Stimulated activated naive CD4-positive, alpha-beta T cell (primary cell): ENCODE measurements at regions not wholly inside any gene's neighbourhood (a gene's known extent, or its start where the extent isn't known, plus 50 kb on each side); places are given as distances from the start of the nearest gene placed in this dataset.

Source experiments
- DNase-seq, 6 experiments: peaks; one replicate each; lab custom pipeline; 2025; lab: John Stamatoyannopoulos, UW

DNA sequence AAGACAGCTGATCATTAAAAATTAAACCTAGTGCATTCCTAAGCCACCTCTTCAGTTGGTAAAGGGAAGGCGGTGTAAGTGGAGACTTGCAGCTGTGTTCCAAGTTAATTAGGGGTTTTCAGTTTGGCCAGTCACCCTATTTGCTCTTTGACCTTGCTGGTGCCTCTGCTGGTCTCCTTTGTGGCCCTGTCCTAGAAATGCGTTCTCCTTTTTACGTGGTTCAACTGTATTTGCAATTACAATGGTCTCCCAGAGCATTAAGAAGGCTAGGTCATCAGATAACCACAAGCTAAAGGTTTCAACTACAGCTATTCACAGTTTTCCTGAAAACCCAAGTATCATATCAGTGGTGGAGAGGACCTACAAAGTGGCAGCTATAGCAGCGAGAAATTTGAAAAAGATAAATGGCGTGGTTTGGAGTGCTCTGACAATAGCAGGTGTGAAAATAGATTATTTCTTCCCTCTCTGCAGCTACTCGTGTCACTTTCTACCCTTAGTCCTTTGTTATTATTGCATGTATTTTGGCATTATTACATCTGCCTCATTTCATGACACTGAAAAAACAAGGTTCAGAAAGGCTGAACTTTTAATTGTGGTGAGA, 203.5 kb upstream of the TBC1D5 start:
- no peak for DNase-seq

DNA sequence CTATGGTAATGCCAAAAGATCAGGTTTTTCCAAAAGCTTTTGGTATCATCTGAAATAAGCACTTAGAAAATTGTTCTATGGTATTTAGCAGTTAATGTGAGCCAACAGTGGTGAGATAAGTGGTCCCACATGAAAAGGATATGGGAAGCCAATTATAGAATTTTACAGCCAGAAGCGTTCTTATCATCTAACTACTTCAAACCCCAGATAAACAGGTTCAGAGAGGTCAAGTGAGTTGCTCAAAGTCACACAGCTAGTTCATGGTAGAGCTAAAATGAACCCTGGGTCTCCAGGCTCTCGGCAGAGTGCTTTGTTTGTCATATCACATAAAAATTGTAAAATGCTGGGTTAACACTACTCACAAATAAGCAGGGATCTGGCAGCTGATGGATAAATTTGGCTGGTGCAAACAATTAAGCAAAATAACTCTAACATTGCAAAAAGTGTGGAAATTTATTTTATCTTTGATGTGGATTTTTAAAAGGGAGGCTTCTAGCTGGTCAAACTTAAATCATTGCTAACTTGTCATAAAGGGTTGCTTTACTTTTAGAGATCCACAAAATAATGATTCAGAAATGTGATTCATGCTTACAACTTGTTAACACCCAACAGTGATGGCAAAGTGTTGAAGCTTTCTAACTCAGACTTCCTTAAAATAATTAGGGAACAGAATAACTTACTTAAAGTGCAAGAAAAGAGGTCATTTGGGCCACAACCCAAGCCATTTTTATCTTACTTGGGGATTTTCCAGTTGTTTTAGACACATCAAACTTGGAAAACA, 202.8 kb upstream of the TBC1D5 start:
- no peak for DNase-seq

DNA sequence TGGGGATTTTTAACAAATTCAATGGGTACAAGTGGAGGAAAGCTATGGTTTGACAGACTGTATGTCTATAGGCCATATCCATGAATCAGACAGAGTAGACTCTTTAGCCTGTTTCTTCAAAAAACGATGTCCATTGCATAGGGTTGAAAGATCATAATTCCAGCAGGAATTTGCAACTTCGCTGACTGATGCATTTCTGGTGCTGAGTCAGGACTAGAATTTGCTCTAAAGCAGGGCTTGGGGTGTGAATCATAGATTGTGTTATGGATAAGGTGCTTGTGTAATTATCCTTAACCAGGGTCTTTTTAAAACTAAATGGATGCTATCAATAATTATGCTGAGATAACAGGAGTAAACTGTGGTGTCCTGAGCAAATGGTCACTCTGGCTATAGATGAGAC, 200.4 kb upstream of the TBC1D5 start:
- no peak for DNase-seq

DNA sequence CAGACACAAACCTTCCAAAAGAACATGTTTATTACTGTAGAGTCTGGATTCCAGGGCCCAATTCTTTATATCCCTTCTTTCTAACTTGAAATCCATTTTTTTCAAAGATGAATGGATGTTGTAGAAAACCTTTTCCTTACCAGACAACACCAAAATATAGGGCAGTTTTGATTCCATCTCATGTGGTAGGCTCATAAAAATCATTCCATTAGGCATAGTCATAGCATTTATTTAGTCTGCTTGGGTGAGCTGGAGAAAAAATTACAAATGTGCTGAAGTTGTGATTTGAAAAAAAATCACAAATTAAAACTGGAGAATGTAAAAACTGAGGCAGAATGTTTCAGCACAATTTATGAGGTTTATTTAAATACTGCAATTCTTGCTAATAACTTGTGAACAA, 199.3 kb upstream of the TBC1D5 start:
- DNase-seq = no peak

DNA sequence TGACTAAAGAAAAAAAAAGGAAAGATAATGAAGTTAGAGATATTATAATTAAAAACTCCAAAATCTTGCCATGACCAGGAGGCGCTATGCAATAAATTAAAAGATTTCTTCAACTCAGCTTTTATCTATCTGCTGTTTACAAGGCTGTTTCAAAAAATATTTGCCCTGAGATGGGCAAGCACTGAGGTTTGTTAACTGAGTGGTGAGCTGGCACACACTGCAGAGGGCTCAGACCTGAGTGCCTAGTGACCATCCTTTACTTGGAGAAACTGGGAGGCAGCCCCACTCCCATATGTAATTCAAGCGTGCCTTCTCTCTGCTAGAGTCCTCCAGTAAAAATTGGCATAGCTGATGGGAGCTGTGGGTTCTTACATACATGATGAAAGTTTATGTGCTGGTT, 198.7 kb upstream of the TBC1D5 start:
- no peak for DNase-seq

DNA sequence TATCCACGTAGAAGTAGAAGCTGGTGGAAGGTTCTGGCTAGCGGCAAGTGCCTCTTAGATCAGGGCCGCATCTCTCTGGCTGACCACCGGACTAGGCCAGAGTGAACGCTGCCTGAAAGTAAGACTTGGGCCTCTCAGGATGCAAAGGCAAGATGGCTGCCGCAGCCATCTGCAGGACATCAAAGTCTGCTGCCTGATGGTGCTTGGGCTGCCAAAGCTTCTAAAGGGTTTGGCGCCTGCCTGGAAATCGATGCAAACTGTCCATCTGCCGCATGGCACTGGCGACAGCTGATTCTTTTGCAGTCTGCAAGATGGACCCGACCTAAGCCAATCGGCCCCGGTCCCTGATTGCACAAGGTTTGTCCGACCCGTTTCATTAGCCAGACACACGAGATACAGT, 196.7 kb upstream of the TBC1D5 start:
- no peak for DNase-seq

DNA sequence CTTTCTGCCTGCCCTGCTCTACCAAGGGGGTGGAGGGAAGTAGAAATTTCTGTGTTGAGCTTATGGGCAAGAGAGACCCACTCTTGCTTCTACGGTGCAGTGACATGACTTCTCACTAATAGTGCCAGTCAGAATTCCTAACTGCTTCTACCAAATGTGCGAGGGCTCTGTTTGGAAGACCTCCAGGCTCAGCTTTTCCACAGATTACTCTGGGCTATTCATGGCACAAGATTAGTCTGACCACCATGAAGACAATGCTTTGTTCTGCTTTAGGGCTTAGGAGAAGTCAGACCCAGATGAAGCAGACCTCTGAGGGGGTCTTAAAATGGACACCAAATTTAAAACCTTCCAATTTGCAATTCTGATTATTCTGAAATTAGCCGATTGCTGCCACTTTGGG, 195.9 kb upstream of the TBC1D5 start:
- DNase-seq = no peak

DNA sequence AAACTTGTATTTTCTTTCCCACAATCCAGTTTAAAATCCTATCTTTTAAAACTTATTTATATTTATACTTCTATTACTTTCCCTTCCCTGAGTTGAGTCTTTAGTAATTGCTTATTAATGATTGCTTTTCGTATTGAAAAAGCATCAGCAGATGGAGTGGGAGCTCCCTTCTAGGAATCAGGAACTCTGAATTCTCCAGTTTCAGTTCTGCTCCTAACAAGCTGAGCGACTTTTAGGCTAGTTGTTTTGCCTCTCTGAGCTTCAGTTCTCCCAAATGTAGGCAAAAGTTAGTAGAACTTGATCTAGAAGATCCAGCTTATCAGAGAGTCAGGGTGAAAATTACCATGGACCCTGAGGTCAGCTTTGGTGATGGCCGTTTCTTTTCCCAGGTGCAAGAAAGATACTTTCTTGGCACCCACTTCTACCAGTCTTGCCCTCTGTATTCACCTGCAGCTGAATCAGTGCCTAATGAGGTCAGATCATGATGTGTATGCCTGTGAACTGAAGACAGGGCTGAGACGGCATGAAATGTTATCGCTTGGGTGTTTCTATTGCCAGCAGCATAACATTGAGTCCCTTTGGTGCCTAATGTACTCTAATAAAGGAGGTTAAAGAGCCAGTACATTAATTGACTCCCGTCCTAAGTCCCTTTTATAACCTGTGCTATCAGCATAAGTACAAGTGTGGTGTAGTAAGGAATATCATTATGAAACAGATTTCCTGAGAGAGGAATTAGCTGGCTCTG, 194.5 kb upstream of the TBC1D5 start:
- no peak for DNase-seq

DNA sequence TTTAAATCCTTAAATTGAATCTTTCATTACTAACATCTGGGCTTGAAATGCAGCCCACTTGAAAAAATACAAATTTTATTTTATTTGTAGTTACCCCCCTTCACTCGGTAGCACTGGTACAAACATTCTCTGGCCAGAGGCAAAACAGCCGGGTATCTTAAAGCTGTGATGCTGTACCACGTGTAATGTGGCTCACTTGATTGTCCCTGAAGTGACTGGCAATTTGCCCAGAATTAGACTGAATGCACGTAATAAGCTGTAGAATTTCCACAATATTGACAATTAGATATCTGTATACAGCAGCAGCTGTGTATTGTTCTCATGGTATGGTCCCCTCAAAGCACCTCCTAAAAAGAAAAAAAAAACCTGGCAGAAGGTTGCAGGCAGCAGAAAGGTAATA, 192.8 kb upstream of the TBC1D5 start:
- DNase-seq = no peak

DNA sequence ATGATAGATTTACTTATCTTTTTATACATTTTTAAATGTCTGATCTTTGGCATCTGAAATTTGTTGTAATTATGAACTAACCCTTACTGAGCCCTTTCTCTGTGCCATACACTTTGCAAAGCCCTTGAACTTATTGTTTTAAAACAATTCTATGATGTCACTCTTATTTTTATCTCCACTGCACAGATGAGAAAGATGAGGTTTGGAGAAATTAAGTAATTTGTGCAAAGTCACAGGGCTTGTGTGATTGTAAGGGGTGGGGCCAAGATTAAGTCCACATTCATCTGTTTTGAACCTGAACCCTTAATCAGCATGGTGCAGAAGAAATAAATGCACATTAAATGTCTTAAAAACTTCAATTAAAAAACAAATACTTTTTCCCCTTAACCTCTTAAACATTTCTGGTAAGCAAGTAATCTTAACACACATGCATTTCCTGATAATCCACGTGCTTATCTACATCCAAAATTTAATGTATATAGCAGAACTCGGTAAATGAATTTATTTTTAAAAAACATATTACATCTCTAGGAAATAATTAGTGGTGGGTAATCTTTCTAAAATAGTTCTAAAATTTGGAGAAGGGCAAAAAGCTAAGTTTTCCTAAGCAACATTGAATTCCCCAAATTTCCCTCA, 189.8 kb upstream of the TBC1D5 start:
- no peak for DNase-seq

DNA sequence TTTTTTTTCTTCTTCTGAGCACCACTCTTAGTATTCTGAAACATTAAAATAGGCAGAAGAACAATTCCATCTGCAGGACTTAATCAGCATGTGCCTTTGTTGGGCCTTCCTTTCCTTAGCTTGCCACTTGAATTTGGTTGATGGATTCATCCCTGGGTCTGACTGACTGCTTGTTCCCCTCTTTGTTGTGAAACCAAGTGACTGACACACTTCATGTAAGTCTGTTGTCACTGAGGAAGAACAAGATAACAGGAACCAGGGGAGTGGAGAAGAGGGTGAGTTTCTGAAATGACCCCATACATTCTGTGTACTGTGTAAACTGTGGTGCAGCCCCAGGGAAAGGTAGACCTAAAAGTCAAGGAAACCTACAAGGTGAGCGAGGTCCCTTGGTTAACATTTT, 188.7 kb upstream of the TBC1D5 start:
- DNase-seq = no peak

DNA sequence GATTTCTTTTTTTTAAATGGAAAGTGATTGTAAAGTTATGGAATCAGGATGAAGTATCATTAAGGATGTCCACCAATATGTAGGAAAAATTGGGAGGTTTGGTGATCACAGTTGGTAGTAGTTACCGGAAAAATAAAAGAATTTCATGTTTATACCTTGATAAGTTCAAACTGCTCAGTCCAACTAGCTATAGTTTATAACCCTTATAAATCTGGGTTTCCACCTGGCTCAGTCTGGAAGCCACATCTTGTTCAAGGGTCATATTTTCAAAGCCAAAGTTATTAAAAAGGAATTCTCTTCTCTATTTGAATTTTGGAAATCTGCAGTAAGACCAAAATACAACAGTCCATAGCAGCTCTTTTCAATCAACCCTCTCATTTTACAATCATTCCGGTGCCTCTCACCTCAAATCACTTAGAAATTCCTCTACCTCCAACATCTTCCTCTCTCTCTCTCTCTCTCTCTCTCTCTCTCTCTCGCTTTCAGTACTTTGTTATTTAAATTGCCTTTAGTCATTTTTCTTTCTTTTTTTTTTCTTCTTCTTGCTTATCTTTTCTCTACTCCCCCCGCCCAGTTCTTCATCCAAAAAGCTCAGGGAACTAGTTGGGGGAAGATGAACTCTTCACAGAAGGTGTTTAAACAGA, 186.2 kb upstream of the TBC1D5 start:
- DNase-seq = no peak

DNA sequence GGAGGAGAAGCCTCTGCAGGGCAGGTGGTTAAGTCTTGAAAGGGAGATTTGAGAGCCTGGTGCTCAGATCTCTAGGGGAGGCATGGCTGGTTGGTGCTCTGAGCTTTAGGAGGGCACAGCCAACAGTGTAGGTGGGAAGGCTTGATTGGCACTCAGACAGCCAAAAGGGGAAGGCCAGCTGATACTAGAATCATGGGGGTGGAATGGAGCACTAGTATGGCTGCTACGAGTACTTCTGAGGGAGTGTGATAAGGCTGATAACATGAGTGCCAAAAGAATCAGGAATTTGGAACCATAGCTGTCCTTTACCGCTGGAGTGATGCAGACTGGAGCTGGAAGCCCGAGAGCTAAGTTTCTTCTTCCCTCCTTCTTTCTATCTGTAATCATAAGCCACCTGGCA, 184.6 kb upstream of the TBC1D5 start:
- DNase-seq = no peak

DNA sequence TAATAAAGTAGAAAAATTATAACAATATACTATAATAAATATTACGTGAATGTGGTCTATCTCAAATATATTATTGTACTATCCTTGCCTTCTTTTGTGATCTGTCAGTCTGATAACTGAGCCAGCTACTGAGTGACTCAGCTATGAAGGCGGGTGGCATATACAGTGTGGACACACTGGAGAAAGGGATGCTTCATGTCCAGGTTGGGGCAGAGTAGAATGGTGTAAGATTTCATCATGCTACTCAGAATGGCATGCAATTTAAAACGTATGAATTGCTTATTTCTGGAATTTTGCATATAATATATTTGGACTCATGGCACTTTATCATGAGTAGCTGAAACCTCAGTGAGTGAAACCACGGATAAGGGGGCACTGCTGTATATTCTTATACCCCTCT, 172.9 kb upstream of the TBC1D5 start:
- no peak for DNase-seq

DNA sequence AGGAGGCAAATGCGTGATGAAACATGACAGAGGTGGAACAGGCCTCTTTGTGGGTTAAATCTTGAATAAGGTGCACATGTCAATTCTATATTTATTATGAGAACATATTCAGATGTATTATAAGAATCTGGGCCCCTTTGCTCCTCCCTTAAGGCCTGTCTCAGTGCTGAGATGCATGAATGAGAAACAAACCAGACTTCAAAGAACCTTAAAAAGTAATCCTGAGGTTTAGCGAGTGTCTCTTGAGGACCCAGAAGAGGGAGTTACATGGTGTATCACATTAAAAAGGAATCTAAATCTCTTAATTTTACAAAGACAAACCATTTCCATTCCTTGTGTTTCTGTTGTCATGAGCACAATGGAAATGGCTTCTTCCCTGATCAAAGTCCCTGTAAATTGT, 170.9 kb upstream of the TBC1D5 start:
- no peak for DNase-seq

DNA sequence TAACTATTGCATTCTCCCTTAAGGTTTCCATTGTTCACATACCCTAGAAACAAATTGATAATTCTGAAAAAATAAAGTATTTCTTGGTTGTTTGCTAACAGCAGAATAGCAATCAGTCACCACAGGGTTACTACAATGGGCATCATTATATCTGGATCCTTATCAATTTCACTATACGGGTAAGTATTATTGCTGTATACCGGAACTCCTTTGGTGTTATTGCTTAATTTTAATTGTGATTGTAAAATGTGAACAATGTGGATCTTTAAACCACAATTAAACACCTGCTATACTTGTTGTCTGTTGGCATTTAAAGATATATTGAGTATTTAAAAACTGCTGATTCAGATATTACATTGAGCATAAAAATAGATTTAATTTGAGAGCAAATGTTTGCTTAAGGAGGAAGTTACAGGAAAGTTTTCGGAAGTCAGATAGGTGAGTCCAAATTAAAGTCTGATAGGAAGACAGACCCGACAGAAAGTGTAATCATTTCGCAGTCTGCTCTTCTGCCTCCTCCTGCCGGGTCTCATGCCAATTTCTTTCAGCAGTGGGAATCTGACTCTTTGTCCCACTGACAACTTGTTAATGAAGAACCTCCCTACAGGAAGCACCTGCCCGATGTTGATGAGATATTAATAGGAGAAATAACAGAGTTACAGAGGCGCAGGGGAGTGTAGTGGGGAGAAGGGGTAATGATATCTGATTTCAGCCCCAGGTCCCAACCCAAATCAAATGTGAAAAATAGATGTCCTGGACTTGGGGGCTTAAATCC, 169.7 kb upstream of the TBC1D5 start:
- no peak for DNase-seq

DNA sequence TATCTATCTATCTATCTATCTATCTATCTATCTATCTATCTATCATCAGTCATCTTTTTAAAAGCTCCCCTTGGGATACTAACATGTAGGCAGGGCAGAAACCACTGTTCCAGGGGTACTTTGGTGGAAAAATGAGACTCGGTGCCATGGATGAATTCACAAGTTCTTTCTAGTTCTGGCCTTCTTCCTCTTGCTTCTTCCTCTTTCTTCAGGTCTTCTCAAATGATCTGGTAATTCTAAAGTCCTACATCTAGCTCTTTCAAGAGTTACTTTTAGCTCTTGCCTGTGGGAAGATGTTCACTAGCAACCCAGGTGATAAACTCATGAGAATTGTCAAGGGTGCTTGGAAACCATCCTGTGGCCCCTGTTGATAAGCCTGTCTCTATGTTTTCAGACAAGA, 168.5 kb upstream of the TBC1D5 start:
- no peak for DNase-seq

DNA sequence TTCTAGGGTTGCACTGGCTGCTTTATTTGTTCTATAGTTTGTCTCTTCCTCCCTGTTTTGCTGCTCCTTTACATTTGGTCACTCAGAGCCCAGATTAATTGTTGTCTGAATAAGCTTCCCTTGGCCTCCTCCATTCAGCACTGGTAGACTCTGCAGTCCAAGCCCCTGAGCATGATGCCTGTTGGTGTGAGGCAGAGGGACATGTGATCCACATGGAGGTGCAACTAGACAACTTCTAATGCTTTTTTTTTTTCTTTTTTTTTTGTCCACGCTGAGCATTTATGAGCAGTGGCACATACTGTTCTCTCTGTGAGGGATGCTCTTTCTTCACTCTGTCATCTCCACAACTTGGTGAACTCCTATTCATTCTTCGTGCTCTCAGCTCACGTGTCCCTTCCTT, 167.3 kb upstream of the TBC1D5 start:
- DNase-seq = no peak

DNA sequence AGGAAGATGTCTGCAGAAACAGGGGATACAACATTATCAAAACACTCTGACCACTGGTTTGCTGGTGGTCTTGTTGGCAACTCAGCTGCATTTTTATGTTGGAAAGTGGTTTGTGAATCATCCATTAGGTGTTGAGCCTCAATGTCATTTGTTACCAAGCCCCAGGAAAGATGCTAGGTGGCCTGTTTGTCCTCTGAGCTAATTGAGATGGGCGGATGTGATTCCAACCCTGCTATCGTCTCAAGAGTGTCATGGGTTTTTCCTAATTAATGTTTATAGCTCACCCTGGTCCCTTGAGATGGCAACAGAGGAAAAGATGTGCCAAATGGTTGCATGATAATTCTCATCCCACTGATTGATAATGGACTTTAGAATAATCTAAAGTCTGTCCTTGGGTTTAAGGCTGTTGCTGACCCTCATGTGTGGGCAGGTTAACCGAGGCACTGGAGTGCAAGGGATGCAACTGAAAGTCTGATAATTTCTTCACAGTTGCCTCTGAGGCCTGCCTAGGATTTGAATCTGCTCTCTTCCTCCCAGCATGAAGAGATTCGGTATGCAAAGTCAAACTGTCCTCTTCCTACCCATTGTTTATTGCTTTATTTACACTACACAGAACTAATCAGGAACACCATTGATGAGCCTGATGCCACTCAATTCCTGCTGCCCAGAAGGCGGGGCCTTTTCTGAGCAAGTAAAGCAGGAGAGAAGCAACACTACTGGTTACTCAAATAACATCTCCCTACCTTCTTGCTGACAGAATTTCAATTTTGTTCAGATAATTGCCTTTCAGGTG, 166.2 kb upstream of the TBC1D5 start:
- no peak for DNase-seq

DNA sequence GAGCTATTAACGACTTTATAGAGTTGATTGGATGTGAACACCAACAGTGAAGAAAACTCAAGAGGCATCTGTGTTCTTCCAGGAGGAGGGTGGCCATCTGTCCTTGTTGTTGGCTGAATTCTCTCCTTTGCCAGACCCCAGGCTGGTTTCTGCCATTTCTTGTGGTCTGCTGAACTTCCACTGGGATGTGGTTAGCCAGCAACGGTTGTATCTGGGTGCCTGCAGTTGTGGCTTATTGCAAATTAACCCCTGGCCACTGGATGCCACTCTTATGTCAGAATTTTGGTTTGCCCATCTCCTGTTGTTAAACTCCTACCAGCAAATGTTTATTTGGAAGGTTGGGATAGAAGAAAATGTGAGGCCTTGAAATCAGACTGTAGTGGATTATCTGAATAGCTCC, 163.6 kb upstream of the TBC1D5 start:
- DNase-seq = no peak

DNA sequence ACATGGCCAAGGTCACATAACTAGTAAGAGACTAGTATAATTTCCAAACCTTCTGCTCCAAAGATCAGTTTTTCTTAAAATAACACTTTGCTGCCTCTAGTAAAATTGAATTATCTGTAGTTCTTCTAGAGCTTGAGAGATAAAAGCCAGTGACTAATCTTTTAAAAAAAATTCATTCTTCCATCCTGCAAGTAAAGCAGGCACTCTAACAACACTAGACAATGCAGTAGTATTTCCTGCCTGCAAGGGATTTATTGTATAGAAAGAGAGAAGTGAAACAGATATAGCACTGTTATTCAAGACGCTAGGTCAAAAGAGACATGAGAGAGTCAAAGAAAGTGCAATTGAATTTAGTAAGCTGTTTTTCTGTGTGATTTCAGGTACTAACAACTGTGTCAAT, 159.5 kb upstream of the TBC1D5 start:
- no peak for DNase-seq
